PFSK-1 (cell line): ENCODE measurements at regions not wholly inside any gene's neighbourhood (a gene's known extent, or its start where the extent isn't known, plus 50 kb on each side); places are given as distances from the start of the nearest gene placed in this dataset.

Experiments
- POLR2AphosphoS5 ChIP-seq: IDR thresholded peaks from 2 replicates; pipeline ENCODE4 v1.6.1; 2012; ENCODE audit warnings: low read depth, mild to moderate bottlenecking, control low read depth, low read length, moderate library complexity
- SIN3A ChIP-seq: IDR thresholded peaks from 2 replicates; pipeline ENCODE4 v1.6.1; 2012; ENCODE audit warnings: mild to moderate bottlenecking, low read length, moderate library complexity, borderline replicate concordance; ENCODE audit not compliant: insufficient read depth
- TAF1 ChIP-seq: IDR thresholded peaks from 2 replicates; pipeline ENCODE4 v1.6.1; 2012; ENCODE audit warnings: low read length, control low read depth, borderline replicate concordance; ENCODE audit not compliant: insufficient read depth

DNA sequence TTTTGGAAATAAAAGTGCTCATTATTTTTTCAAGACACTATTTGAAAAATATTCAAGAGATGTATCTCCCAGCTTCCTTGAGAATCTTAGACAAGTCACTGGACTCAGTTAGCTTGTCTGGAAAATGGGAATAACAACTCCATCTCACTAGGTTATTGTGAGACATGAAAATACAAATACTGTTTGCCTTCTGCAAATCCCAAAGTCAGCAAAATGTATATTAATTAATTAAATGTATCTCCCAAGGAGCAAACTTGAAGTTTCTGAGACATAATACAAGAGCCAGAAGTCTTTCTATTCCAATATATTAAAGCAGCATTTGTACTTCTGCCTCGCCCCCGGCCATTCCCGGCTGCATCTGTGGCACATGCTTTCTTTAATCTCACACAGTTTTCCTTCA, 54.6 kb upstream of the ID4 start:
- TF ChIP-seq TAF1 = no peak
- TF ChIP-seq POLR2AphosphoS5 = no peak
- no peak for TF ChIP-seq SIN3A
